Mesendoderm (in vitro differentiated cells): ENCODE measurements at regions not wholly inside any gene's neighbourhood (a gene's known extent, or its start where the extent isn't known, plus 50 kb on each side); places are given as distances from the start of the nearest gene placed in this dataset.
"Not testable (repeated sequence)": the region's sequence is repeated elsewhere in the genome, so short reads cannot be mapped to it uniquely, and the experiment has no call there.

Experiments
- DNase-seq: peaks from one replicate; pipeline ENCODE4 v3.0.0; 2013
- H2AK5ac ChIP-seq: 2 replicates; pipeline ENCODE4 v1.6.1; 2013; ENCODE audit warnings: low read length, inconsistent platforms
- H2BK120ac ChIP-seq: 2 replicates; pipeline ENCODE4 v1.6.1; 2013; ENCODE audit warnings: low read depth, mild to moderate bottlenecking, low read length, moderate library complexity, mixed read lengths
- H2BK15ac ChIP-seq: replicated peaks from 2 replicates; pipeline ENCODE4 v1.6.1; 2013; ENCODE audit warnings: low read depth, mild to moderate bottlenecking, moderate library complexity
- H2BK5ac ChIP-seq: 2 replicates; pipeline ENCODE4 v1.6.1; 2013; ENCODE audit warnings: low read length, inconsistent platforms
- H3K18ac ChIP-seq: 2 replicates; pipeline ENCODE4 v1.6.1; 2013; ENCODE audit warnings: mild to moderate bottlenecking, low read length, mixed read lengths
- H3K23ac ChIP-seq: one replicate; pipeline ENCODE4 v1.6.1; 2013; ENCODE audit warnings: low read length
- H3K27ac ChIP-seq: 2 replicates; pipeline ENCODE4 v1.5.1; 2013; ENCODE audit warnings: low read depth, mild to moderate bottlenecking, inconsistent platforms, low read length, moderate library complexity
- H3K27me3 ChIP-seq: 2 replicates; pipeline ENCODE4 v1.6.1; 2013; ENCODE audit warnings: low read length, control low read depth, mild to moderate bottlenecking, inconsistent platforms; ENCODE audit not compliant: insufficient read depth, poor library complexity
- H3K36me3 ChIP-seq: 2 replicates; pipeline ENCODE4 v1.6.1; 2013; ENCODE audit warnings: low read length, inconsistent platforms; ENCODE audit not compliant: control insufficient read depth, insufficient read depth
- H3K4ac ChIP-seq: one replicate; pipeline ENCODE4 v1.6.1; 2013; ENCODE audit warnings: low read depth, mild to moderate bottlenecking, low read length, moderate library complexity
- H3K4me1 ChIP-seq: 2 replicates; pipeline ENCODE4 v1.6.1; 2013; ENCODE audit warnings: low read depth, low read length, inconsistent platforms; ENCODE audit not compliant: control insufficient read depth
- H3K4me2 ChIP-seq: 2 replicates; pipeline ENCODE4 v1.6.1; 2013; ENCODE audit warnings: low read length
- H3K4me3 ChIP-seq: 2 replicates; pipeline ENCODE4 v1.5.1; 2013; ENCODE audit warnings: mild to moderate bottlenecking, low read length
- H3K56ac ChIP-seq: one replicate; pipeline ENCODE4 v1.6.1; 2013; ENCODE audit warnings: low read length
- H3K79me1 ChIP-seq: 2 replicates; pipeline ENCODE4 v1.6.1; 2013; ENCODE audit warnings: low read length, inconsistent platforms
- H3K79me2 ChIP-seq: 2 replicates; pipeline ENCODE4 v1.6.1; 2013; ENCODE audit warnings: mild to moderate bottlenecking, low read length; ENCODE audit not compliant: control insufficient read depth, insufficient read depth
- H3K9ac ChIP-seq: 2 replicates; pipeline ENCODE4 v1.6.1; 2013; ENCODE audit warnings: low read length, inconsistent platforms
- H4K5ac ChIP-seq: one replicate; pipeline ENCODE4 v1.6.1; 2013; ENCODE audit warnings: low read length
- H4K8ac ChIP-seq: one replicate; pipeline ENCODE4 v1.6.1; 2013; ENCODE audit warnings: low read depth, mild to moderate bottlenecking, control low read depth, low read length, moderate library complexity
- WGBS: extraction: QIAGEN DNeasy Blood & Tissue Kit; methylation state at CpG from one replicate; pipeline ENCODE4 v1.1.7; 2013; ENCODE audit warnings: low lambda C conversion rate, missing lambda C conversion rate; ENCODE audit not compliant: insufficient coverage; ENCODE audit errors: extremely low coverage; 5-methylcytosine and 5-hydroxymethylcytosine counted together

- H3K18ac ChIP-seq = no peak overlapping the region
- no peak overlapping the region for H3K9ac ChIP-seq
- no CpG with 5 or more reads among the region's 2 CpGs for WGBS
- no peak overlapping the region for H2BK5ac ChIP-seq
- no peak overlapping the region for H3K4ac ChIP-seq
- no peaks in the 10 kb centered on the region for H3K79me2 ChIP-seq
- no peak overlapping the region for H3K27ac ChIP-seq
- H4K8ac ChIP-seq = no peak overlapping the region
- no peak overlapping the region for H3K56ac ChIP-seq
- H2AK5ac ChIP-seq = no peak overlapping the region
- no peak overlapping the region for H2BK120ac ChIP-seq
- no peak overlapping the region for H2BK15ac ChIP-seq
- no peak for DNase-seq
- H3K36me3 ChIP-seq = no peaks in the 10 kb centered on the region
- no peaks in the 10 kb centered on the region for H3K79me1 ChIP-seq
- no peaks in the 10 kb centered on the region for H3K4me1 ChIP-seq
- no peaks in the 10 kb centered on the region for H3K27me3 ChIP-seq
- no peak overlapping the region for H3K4me3 ChIP-seq
- no peak overlapping the region for H3K4me2 ChIP-seq
- H3K23ac ChIP-seq = no peak overlapping the region
- no peak overlapping the region for H4K5ac ChIP-seq
These were observed 463.4 kb downstream of the TMEM121 start for GRCh38 chr14:105989566-105990302.

- H3K23ac ChIP-seq, H2BK5ac ChIP-seq, H3K79me1 ChIP-seq, H2AK5ac ChIP-seq, H3K56ac ChIP-seq, H2BK120ac ChIP-seq, H3K4ac ChIP-seq, H2BK15ac ChIP-seq, H4K8ac ChIP-seq, H3K4me2 ChIP-seq, H4K5ac ChIP-seq, DNase-seq, H3K4me3 ChIP-seq, H3K36me3 ChIP-seq, H3K27me3 ChIP-seq, H3K18ac ChIP-seq, H3K4me1 ChIP-seq, H3K79me2 ChIP-seq, H3K27ac ChIP-seq, H3K9ac ChIP-seq: not testable (repeated sequence)
- WGBS = no CpG with 5 or more reads among the region's 5 CpGs
These were observed 465.3 kb downstream of the TMEM121 start for GRCh38 chr14:105991677-105992076.

GRCh38 chr14:105993814-105994213 is 467.4 kb downstream of the TMEM121 start:
- no peak overlapping the region for H3K4me2 ChIP-seq
- H3K9ac ChIP-seq = no peak overlapping the region
- H3K4me3 ChIP-seq = no peak overlapping the region
- no peak overlapping the region for H3K4ac ChIP-seq
- no peak overlapping the region for H2BK120ac ChIP-seq
- no CpG with 5 or more reads among the region's 8 CpGs for WGBS
- no peak overlapping the region for H3K56ac ChIP-seq
- no peak overlapping the region for H4K5ac ChIP-seq
- H3K23ac ChIP-seq = no peak overlapping the region
- no peaks in the 10 kb centered on the region for H3K27me3 ChIP-seq
- H3K79me1 ChIP-seq = no peaks in the 10 kb centered on the region
- no peak overlapping the region for H2BK5ac ChIP-seq
- no peak overlapping the region for H3K18ac ChIP-seq
- H3K36me3 ChIP-seq = no peaks in the 10 kb centered on the region
- H2BK15ac ChIP-seq = no peak overlapping the region
- H3K79me2 ChIP-seq = no peaks in the 10 kb centered on the region
- H4K8ac ChIP-seq = no peak overlapping the region
- H2AK5ac ChIP-seq = no peak overlapping the region
- DNase-seq = no peak
- no peak overlapping the region for H3K27ac ChIP-seq
- H3K4me1 ChIP-seq = no peaks in the 10 kb centered on the region

- H3K36me3 ChIP-seq, H3K27me3 ChIP-seq, H2BK120ac ChIP-seq, H3K4me1 ChIP-seq, H3K4ac ChIP-seq, DNase-seq, H3K79me1 ChIP-seq, H4K5ac ChIP-seq, H2AK5ac ChIP-seq, H3K56ac ChIP-seq, H2BK5ac ChIP-seq, H2BK15ac ChIP-seq, H3K23ac ChIP-seq, H3K9ac ChIP-seq, H3K4me3 ChIP-seq, H3K79me2 ChIP-seq, H3K27ac ChIP-seq, H3K18ac ChIP-seq, H3K4me2 ChIP-seq, H4K8ac ChIP-seq: not testable (repeated sequence)
- no CpG with 5 or more reads among the region's 4 CpGs for WGBS
These were observed 468.8 kb downstream of the TMEM121 start for GRCh38 chr14:105995011-105995710.

GRCh38 chr14:105998597-105998996 is 472.2 kb downstream of the TMEM121 start:
- H3K4me3 ChIP-seq, H4K5ac ChIP-seq, H3K4me2 ChIP-seq, H3K56ac ChIP-seq, H4K8ac ChIP-seq, H3K4me1 ChIP-seq, H3K18ac ChIP-seq, H2BK120ac ChIP-seq, H3K27ac ChIP-seq, H3K79me2 ChIP-seq, H3K9ac ChIP-seq, H3K23ac ChIP-seq, H3K27me3 ChIP-seq, H2BK5ac ChIP-seq, H3K4ac ChIP-seq, DNase-seq, H3K36me3 ChIP-seq, H3K79me1 ChIP-seq, H2AK5ac ChIP-seq, H2BK15ac ChIP-seq: not testable (repeated sequence)
- no CpG with 5 or more reads among the region's 1 CpG for WGBS
